K562 (cell line): ENCODE measurements at regions not wholly inside any gene's neighbourhood (a gene's known extent, or its start where the extent isn't known, plus 50 kb on each side); places are given as distances from the start of the nearest gene placed in this dataset.

Source experiments
- KDM2B ChIP-seq: fragments of 250-450 bp; sonication (Bioruptor Pico); IDR thresholded peaks from 2 replicates; pipeline ENCODE4 v1.8.0; 2021; ENCODE audit warnings: mild to moderate bottlenecking, moderate library complexity
- POLR2H ChIP-seq: IDR thresholded peaks from 2 replicates; pipeline ENCODE4 v1.6.1; 2016; ENCODE audit warnings: missing genetic modification characterization, low read depth, mild to moderate bottlenecking, control low read depth, missing compliant biosample characterization, moderate library complexity
- SREBF1 ChIP-seq: fragments of 150-350 bp; IDR thresholded peaks from 2 replicates; pipeline ENCODE4 v1.6.1; 2014; ENCODE audit warnings: antibody characterized with exemption, low read depth, low read length, borderline replicate concordance
- TF ChIP-seq, protein P1 (sequence below), 3 experiments: fragments of 200-800 bp in 1 of 3; fragments of 250-450 bp in 1 of 3; fragments of 450-650 bp in 1 of 3; sonication (Bioruptor Pico) in 1 of 3; sonication (Bioruptor generic) in 1 of 3; formaldehyde crosslinking in 1 of 3; IDR thresholded peaks; 2 replicates each; pipeline versions ENCODE4 v1.6.1 to v1.8.0; 2016 to 2022; ENCODE audit warnings: mild to moderate bottlenecking in 2 of 3, missing genetic modification characterization in 2 of 3, missing compliant biosample characterization in 1 of 3, moderate library complexity in 1 of 3
- TF ChIP-seq, protein P2 (sequence below): sonication (generic); formaldehyde crosslinking; IDR thresholded peaks from 2 replicates; pipeline ENCODE4 v1.5.0; 2020; ENCODE audit warnings: missing genetic modification reagents
- TF ChIP-seq, protein P3 (sequence below): sonication (generic); formaldehyde crosslinking; IDR thresholded peaks from 2 replicates; pipeline ENCODE4 v1.8.0; 2022; ENCODE audit warnings: mild to moderate bottlenecking, missing genetic modification reagents

DNA sequence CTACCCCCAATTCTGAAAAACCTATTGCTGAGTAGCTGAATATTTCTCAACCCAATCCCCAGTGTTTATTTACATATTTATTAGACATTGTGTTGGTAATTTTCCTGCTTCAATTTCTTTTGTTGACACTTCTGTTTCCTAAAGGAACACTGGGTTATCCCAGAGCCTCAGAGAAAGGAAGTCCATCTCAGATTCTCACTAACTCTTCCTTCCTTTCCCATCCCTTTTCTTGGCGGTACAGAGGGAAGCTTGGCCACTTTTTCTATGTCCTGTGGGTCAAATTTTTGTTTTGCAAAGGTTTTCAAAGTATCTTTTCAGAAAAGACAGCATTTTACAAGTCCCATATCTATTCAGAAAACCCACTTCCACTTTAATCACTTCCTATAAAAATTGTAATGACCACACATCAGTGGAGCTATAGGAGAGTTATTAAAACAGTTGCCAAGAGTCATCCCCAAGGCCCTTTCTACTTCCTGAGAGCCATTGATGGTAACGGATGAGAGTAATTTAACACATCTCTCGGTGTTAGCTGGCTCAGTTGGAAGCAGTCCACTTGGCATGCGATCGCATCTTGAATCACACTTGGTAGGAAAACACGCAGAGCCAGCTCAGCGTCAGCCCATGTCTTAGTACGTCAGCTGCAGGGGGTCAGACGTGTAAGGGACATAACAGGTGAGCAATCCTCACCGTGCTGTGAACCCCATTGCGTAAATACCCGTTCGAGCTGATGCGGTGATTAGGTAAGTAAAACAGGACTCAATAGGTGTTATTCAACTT lies 231.1 kb upstream of the ADARB2 start (continued):
- TF ChIP-seq, protein P1, sequence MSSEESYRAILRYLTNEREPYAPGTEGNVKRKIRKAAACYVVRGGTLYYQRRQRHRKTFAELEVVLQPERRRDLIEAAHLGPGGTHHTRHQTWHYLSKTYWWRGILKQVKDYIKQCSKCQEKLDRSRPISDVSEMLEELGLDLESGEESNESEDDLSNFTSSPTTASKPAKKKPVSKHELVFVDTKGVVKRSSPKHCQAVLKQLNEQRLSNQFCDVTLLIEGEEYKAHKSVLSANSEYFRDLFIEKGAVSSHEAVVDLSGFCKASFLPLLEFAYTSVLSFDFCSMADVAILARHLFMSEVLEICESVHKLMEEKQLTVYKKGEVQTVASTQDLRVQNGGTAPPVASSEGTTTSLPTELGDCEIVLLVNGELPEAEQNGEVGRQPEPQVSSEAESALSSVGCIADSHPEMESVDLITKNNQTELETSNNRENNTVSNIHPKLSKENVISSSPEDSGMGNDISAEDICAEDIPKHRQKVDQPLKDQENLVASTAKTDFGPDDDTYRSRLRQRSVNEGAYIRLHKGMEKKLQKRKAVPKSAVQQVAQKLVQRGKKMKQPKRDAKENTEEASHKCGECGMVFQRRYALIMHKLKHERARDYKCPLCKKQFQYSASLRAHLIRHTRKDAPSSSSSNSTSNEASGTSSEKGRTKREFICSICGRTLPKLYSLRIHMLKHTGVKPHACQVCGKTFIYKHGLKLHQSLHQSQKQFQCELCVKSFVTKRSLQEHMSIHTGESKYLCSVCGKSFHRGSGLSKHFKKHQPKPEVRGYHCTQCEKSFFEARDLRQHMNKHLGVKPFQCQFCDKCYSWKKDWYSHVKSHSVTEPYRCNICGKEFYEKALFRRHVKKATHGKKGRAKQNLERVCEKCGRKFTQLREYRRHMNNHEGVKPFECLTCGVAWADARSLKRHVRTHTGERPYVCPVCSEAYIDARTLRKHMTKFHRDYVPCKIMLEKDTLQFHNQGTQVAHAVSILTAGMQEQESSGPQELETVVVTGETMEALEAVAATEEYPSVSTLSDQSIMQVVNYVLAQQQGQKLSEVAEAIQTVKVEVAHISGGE (CRISPR knock-in tag; IDR thresholded peaks at IDR 0.05), result no peak
- TF ChIP-seq KDM2B (CRISPR knock-in tag) (no peak), SREBF1 (no peak), POLR2H (tag) (no peak)
- TF ChIP-seq, protein P2, sequence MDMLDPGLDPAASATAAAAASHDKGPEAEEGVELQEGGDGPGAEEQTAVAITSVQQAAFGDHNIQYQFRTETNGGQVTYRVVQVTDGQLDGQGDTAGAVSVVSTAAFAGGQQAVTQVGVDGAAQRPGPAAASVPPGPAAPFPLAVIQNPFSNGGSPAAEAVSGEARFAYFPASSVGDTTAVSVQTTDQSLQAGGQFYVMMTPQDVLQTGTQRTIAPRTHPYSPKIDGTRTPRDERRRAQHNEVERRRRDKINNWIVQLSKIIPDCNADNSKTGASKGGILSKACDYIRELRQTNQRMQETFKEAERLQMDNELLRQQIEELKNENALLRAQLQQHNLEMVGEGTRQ (CRISPR knock-in tag), result no peak
- TF ChIP-seq, protein P3, sequence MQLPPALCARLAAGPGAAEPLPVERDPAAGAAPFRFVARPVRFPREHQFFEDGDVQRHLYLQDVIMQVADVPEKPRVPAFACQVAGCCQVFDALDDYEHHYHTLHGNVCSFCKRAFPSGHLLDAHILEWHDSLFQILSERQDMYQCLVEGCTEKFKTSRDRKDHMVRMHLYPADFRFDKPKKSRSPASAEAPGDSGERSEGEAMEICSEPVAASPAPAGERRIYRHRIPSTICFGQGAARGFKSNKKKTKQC, result no peak
- TF ChIP-seq, all 486 proteins: peak for 0
